Heart left ventricle (tissue), 13 donors: ENCODE measurements at regions not wholly inside any gene's neighbourhood (a gene's known extent, or its start where the extent isn't known, plus 50 kb on each side); places are given as distances from the start of the nearest gene placed in this dataset.

Source experiments
- CTCF ChIP-seq, 12 donors: fragments of 200-600 bp; sonication (generic) in 4 of 12; IDR thresholded peaks; one replicate each; pipeline versions ENCODE4 v1.5.0 to v1.8.0; 2018 to 2022; ENCODE audit warnings: antibody characterized with exemption in 12 of 12, mild to moderate bottlenecking in 5 of 12
- POLR2A ChIP-seq, 2 donors: fragments of 450-650 bp; IDR thresholded peaks; one replicate each; pipeline ENCODE4 v1.6.1; 2017; ENCODE audit warnings: antibody characterized with exemption in 2 of 2, mild to moderate bottlenecking in 2 of 2, moderate library complexity in 2 of 2
- donor health status: ischemic (EF 13 %, LVEDD 7.1; RV severe dilation, severe dysfunction).
- donor health status: DM: no; HTN: yes; CAD: no.
- donor health status: DM: no; HTN: no; CAD: no.
- donor health status: ischemic (EF 25% LVEDD 6.9; RV normal size, moderate dysfunction).
- donor health status: ischemic (EF 25% LVEDD 5.7; RV mildly dilated, moderate dysfunction).
- donor health status: ischemic (EF 35%, LVEDD 5.7; RV mildly dilated, moderate dysfunction).
- donor health status: nonischemic (EF 11% LVEDD 7.7; RV severe dilation, severe dysfunction).
- donor health status: DM: yes; HTN: yes; CAD: no.
- donor health status: PGD.
- donor health status: ischemic (EF 29% LVEDD 5.4; RV normal size, mild dysfunction).
- donor health status: nonischemic (EF 23%, LVEDD 6.1; RV moderate dilation, normal function).

GRCh38 chr6:33965766-33966165, 162.0 kb upstream of the MLN start:
- no peak for TF ChIP-seq CTCF (IDR thresholded peaks at IDR 0.05)
- no peak for TF ChIP-seq POLR2A (IDR thresholded peaks at IDR 0.05)
